Mesodermal cell (in vitro differentiated cells): ENCODE measurements at regions not wholly inside any gene's neighbourhood (a gene's known extent, or its start where the extent isn't known, plus 50 kb on each side); places are given as distances from the start of the nearest gene placed in this dataset.

Source experiments
- H3K27ac ChIP-seq: 2 replicates; pipeline ENCODE4 v1.7.0; 2013; ENCODE audit warnings: mild to moderate bottlenecking, low read depth, low read length, moderate library complexity; ENCODE audit not compliant: severe bottlenecking
- H3K36me3 ChIP-seq: 2 replicates; pipeline ENCODE4 v1.7.1; 2013; ENCODE audit warnings: mild to moderate bottlenecking, low read length, moderate library complexity; ENCODE audit not compliant: control insufficient read depth, insufficient read depth
- H3K4me1 ChIP-seq: one replicate; pipeline ENCODE4 v1.7.1; 2013; ENCODE audit warnings: mild to moderate bottlenecking, low read length; ENCODE audit not compliant: insufficient read depth, control insufficient read depth, poor library complexity, severe bottlenecking
- H3K4me3 ChIP-seq: 2 replicates; pipeline ENCODE4 v1.7.0; 2013; ENCODE audit warnings: low read length, control low read depth, mild to moderate bottlenecking; ENCODE audit not compliant: insufficient read depth, poor library complexity, severe bottlenecking; ENCODE audit errors: extremely low read depth
- H3K9me3 ChIP-seq: 2 replicates; pipeline ENCODE4 v1.7.1; 2013; ENCODE audit warnings: mild to moderate bottlenecking, low read length, moderate library complexity; ENCODE audit not compliant: control insufficient read depth
- WGBS, 2 experiments: methylation state at CpG; one replicate each; pipeline ENCODE4 v1.1.5; 2013; ENCODE audit warnings: missing lambda C conversion rate in 2 of 2; ENCODE audit not compliant: insufficient coverage in 2 of 2; 5-methylcytosine and 5-hydroxymethylcytosine counted together

GRCh38 chr15:60204131-60204885 lies 193.5 kb downstream of the ANXA2 start:
- Histone ChIP-seq H3K27ac (no peak overlapping the region), H3K9me3 (no peaks in the 10 kb centered on the region), H3K4me3 (no peak overlapping the region), H3K4me1 (no peaks in the 10 kb centered on the region), H3K36me3 (no peaks in the 10 kb centered on the region)
- 69% methylated on average over 6 to 8 of the region's 11 CpGs for WGBS, 2 experiments

- no peaks in the 10 kb centered on the region for H3K4me1 ChIP-seq
- 72 to 83% methylated on average over 2 to 3 of the region's 4 CpGs for WGBS, 2 experiments
- H3K9me3 ChIP-seq: no peaks in the 10 kb centered on the region
Measured at GRCh38 chr15:60208709-60209108, 189.1 kb downstream of the ANXA2 start.

DNA sequence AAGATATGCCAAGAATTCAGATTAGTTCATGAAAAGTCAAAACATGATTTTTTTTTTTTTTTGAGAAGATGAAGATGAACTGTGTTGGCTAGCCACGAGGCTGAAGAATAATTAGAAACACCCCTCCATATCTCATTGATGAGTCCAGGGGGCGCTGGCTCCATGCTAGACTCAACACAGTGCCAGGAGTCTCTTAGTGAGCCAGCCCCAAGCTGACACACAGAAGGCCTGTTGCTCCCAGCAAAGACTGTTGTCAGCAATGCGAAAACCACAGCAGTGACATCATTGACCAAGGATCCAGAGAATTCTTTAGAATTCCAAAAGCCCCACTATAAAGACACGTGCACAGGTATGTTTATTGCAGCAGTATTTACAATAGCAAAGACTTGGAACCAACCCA lies 185.2 kb downstream of the ANXA2 start:
- H3K4me3 ChIP-seq: no peak overlapping the region
- H3K4me1 ChIP-seq: no peaks in the 10 kb centered on the region
- H3K36me3 ChIP-seq: no peaks in the 10 kb centered on the region
- H3K9me3 ChIP-seq: no peaks in the 10 kb centered on the region
- H3K27ac ChIP-seq: no peak overlapping the region
- WGBS, 2 experiments: 66 to 93% methylated on average over 2 of the region's 4 CpGs

More at GRCh38 chr15:60208709-60209108, 189.1 kb downstream of the ANXA2 start:
- no peak overlapping the region for H3K4me3 ChIP-seq
- no peaks in the 10 kb centered on the region for H3K36me3 ChIP-seq
- no peak overlapping the region for H3K27ac ChIP-seq

DNA sequence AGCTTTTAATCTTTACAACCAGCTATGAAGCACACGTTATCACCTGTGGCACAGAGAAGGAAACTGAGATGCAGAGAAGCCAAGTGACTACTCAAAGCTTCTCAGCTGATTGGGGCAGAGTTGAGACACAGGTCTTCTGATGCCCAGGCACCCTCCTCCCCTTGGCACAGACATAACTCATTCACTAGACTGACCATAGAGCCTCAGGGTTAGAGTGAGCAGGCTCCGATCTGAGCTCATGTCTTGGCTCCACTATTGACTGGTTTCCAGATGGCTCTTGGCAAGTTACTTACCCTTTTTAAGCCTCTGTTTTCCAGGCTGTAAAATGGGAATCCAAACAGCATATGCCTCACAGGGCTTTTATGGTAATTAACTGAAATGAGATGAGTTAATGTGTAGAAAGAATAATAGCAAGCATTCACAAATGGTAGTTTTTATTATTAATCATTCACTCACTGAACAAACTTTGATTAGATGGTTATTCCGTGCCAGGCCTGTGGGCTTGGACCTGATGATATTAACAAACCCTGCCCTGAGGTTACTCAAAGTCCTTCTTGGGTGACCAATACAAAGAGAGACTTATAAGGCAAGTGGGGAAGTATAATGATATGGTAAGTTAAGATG lies 184.3 kb downstream of the ANXA2 start:
- Histone ChIP-seq H3K4me3 (no peak overlapping the region), H3K36me3 (no peaks in the 10 kb centered on the region), H3K27ac (no peak overlapping the region), H3K4me1 (no peaks in the 10 kb centered on the region), H3K9me3 (no peaks in the 10 kb centered on the region)
- 78 to 100% methylated on average over 1 of the region's 3 CpGs for WGBS, 2 experiments

GRCh38 chr15:60214201-60214600 lies 183.6 kb downstream of the ANXA2 start:
- H3K4me3 ChIP-seq: no peak overlapping the region
- H3K36me3 ChIP-seq: no peaks in the 10 kb centered on the region
- WGBS, 2 experiments: 88 to 96% methylated on average over 3 of the region's 4 CpGs

GRCh38 chr15:60215225-60215963 lies 182.4 kb downstream of the ANXA2 start:
- Histone ChIP-seq H3K4me3 (no peak overlapping the region), H3K27ac (no peak overlapping the region), H3K4me1 (no peaks in the 10 kb centered on the region), H3K36me3 (no peaks in the 10 kb centered on the region), H3K9me3 (no peaks in the 10 kb centered on the region)
- WGBS, 2 experiments: 81 to 86% methylated on average over 6 to 7 of the region's 10 CpGs

More at GRCh38 chr15:60214201-60214600, 183.6 kb downstream of the ANXA2 start:
- no peaks in the 10 kb centered on the region for H3K9me3 ChIP-seq
- no peaks in the 10 kb centered on the region for H3K4me1 ChIP-seq
- no peak overlapping the region for H3K27ac ChIP-seq

GRCh38 chr15:60217161-60217560 lies 180.6 kb downstream of the ANXA2 start:
- WGBS, 2 experiments: no CpG with 5 or more reads among the region's 1 CpG
- H3K4me1 ChIP-seq: no peaks in the 10 kb centered on the region
- no peak overlapping the region for H3K4me3 ChIP-seq
- no peaks in the 10 kb centered on the region for H3K9me3 ChIP-seq
- H3K27ac ChIP-seq: no peak overlapping the region
- H3K36me3 ChIP-seq: no peaks in the 10 kb centered on the region

GRCh38 chr15:60218256-60218655 lies 179.5 kb downstream of the ANXA2 start:
- WGBS, 2 experiments: 93% methylated on average over 3 of the region's 3 CpGs; no CpG with 5 or more reads in 1 of the 2 experiments

GRCh38 chr15:60219866-60220265 lies 177.9 kb downstream of the ANXA2 start:
- no peak overlapping the region for H3K27ac ChIP-seq
- H3K36me3 ChIP-seq: no peaks in the 10 kb centered on the region
- no peaks in the 10 kb centered on the region for H3K4me1 ChIP-seq
- H3K4me3 ChIP-seq: no peak overlapping the region
- WGBS, 2 experiments: 100% methylated on average over 3 of the region's 3 CpGs; no CpG with 5 or more reads in 1 of the 2 experiments
- H3K9me3 ChIP-seq: no peaks in the 10 kb centered on the region

More at GRCh38 chr15:60218256-60218655, 179.5 kb downstream of the ANXA2 start:
- Histone ChIP-seq H3K9me3 (no peaks in the 10 kb centered on the region), H3K4me3 (no peak overlapping the region), H3K27ac (no peak overlapping the region), H3K36me3 (no peaks in the 10 kb centered on the region), H3K4me1 (no peaks in the 10 kb centered on the region)

DNA sequence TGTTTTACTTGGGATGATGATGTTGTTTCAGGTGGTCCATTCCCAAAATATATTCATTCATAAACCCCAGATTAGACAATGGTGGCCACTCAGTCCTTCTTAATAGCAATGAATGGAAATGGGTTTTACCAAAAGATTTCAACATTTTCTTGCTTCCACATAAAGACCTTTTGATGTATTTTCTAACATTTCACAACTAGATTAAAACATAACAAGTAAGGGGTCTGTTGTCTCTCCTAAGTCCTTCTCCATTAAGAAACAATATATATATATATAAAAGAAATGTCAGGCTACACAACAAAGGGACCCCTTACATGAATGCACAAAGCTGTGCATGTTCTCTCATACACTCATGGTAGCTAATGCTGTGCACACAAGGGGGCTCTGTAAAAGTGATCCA lies 176.4 kb downstream of the ANXA2 start:
- Histone ChIP-seq H3K27ac (no peak overlapping the region), H3K9me3 (no peaks in the 10 kb centered on the region), H3K36me3 (no peaks in the 10 kb centered on the region), H3K4me3 (no peak overlapping the region), H3K4me1 (no peaks in the 10 kb centered on the region)
